GM10248 (cell line): ENCODE measurements at regions not wholly inside any gene's neighbourhood (a gene's known extent, or its start where the extent isn't known, plus 50 kb on each side); places are given as distances from the start of the nearest gene placed in this dataset.

Experiments
- CTCF ChIA-PET: fragments of 300-600 bp; sonication (Branson Sonifier 250); formaldehyde crosslinking; extraction: SDS; loops from one replicate; lab custom pipeline; 2021; ENCODE audit warnings: antibody characterized with exemption; lab: Yijun Ruan, JAX
- POLR2A ChIA-PET: fragments of 350-650 bp; sonication (Branson Sonifier 250); formaldehyde crosslinking; extraction: SDS; loops from one replicate; lab custom pipeline; 2020; ENCODE audit warnings: antibody characterized with exemption; lab: Yijun Ruan, JAX
- DNase-seq: peaks from one replicate; pipeline ENCODE4 v3.0.0; 2012; ENCODE audit errors: extremely low spot score
- CTCF ChIP-seq: IDR thresholded peaks from 2 replicates; pipeline ENCODE4 v1.5.1; 2012; ENCODE audit warnings: mild to moderate bottlenecking, low read depth; ENCODE audit errors: extremely low read depth, missing control alignments, control extremely low read depth

- no peak for DNase-seq
- no peak for TF ChIP-seq CTCF
- CTCF ChIA-PET, result no interaction called here
- POLR2A ChIA-PET, result no interaction called here
These were observed 232.0 kb downstream of the PLK2 start for GRCh38 chr5:58227858-58228257.

- ChIA-PET POLR2A (no interaction called here), CTCF (no interaction called here)
- TF ChIP-seq CTCF, result no peak
- no peak for DNase-seq
These were observed 235.2 kb downstream of the PLK2 start for GRCh38 chr5:58224661-58225060.

- POLR2A ChIA-PET, result no interaction called here
- CTCF ChIA-PET, result interaction anchor here (1.0 to 1.4 kb wide), 2 partner anchors 12 to 14 kb away, joined by 3 read pairs; no protein-coding TSS in a partner anchor
- TF ChIP-seq CTCF, result no peak
These were observed 235.7 kb downstream of the PLK2 start for GRCh38 chr5:58224221-58224620.

GRCh38 chr5:58215364-58215763 is 244.5 kb downstream of the PLK2 start:
- POLR2A ChIA-PET, result no interaction called here
- CTCF ChIA-PET, result no interaction called here
- TF ChIP-seq CTCF, result no peak
- DNase-seq, result no peak

More at GRCh38 chr5:58224221-58224620, 235.7 kb downstream of the PLK2 start:
- DNase-seq, result no peak

- no peak for DNase-seq
- ChIA-PET POLR2A (no interaction called here), CTCF (no interaction called here)
- TF ChIP-seq CTCF, result no peak
These were observed 248.4 kb downstream of the PLK2 start for GRCh38 chr5:58211441-58211840.

- DNase-seq, result no peak
- POLR2A ChIA-PET, result no interaction called here
- TF ChIP-seq CTCF, result no peak
- CTCF ChIA-PET, result no interaction called here
These were observed 251.2 kb downstream of the PLK2 start for GRCh38 chr5:58208674-58209073.

- TF ChIP-seq CTCF, result no peak
- POLR2A ChIA-PET, result no interaction called here
- CTCF ChIA-PET, result interaction anchor here (2.1 kb wide), 1 partner anchor 25 kb away, joined by 4 read pairs; no protein-coding TSS in a partner anchor
- no peak for DNase-seq
These were observed 252.8 kb downstream of the PLK2 start for GRCh38 chr5:58207076-58207475.
